ENCODE measurements at regions not wholly inside any gene's neighbourhood (a gene's known extent, or its start where the extent isn't known, plus 50 kb on each side); places are given as distances from the start of the nearest gene placed in this dataset.
A peak's percentile ranks its signal among the peaks of the same experiment; 100 is the strongest.

DNA sequence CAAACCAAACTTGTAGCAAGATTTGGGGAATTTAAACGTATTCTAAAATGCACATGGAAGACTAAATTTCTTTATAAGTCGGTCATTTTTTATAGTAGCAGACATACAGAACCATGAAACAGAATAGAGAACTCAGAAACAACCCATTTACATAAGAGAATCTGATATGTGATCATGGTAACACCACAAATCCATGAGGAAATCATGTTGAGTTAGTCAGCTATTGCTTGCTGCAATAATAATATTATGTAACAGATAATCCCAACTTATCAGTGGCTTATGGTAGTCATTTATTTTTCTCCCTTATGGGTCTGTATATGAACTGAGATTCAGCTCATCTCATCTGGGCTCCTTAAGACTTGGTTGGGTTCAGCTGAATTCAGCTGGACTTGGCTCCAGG lies 103.4 kb upstream of the SERTAD2 start:
- H3K4me3 ChIP-seq (ENCODE audit: low read length in 2 of 2): no peak overlapping the region
- DNase-seq: no peak
- H3K27me3 Mint-ChIP-seq: no peaks in the 10 kb centered on the region
- H3K27ac Mint-ChIP-seq: no peak overlapping the region
- no peak overlapping the region for H3K4me3 Mint-ChIP-seq
- no peaks in the 10 kb centered on the region for H3K36me3 ChIP-seq (ENCODE audit: insufficient read depth, low read length)
- peaks cover 0 to 4% (median 0%) of the 10 kb centered on the region in 8 donors for H3K9me3 Mint-ChIP-seq
- H3K4me1 Mint-ChIP-seq: peaks cover 1 to 6% (median 3%) of the 10 kb centered on the region in 4 donors
- no peaks in the 10 kb centered on the region for H3K36me3 Mint-ChIP-seq
- H3K27me3 ChIP-seq (ENCODE audit: insufficient read depth, low read length): no peaks in the 10 kb centered on the region
- intact Hi-C loops (cut with micrococcal nuclease): no loop called here
- POLR2A ChIA-PET (ENCODE audit: partially characterized antibody): interaction anchor here (1.9 to 2.9 kb wide), 2 partner anchors 11 to 103 kb away, joined by 5 to 11 read pairs; partner anchors contain the start of gene SERTAD2
- no peaks in the 10 kb centered on the region for H3K9me3 ChIP-seq (ENCODE audit: control insufficient read depth in 1 of 2, low read length in 2 of 2)
- CTCF ChIA-PET (ENCODE audit: partially characterized antibody): interaction anchor here (0.9 kb wide), 1 partner anchor 11 kb away, joined by 3 read pairs; no protein-coding TSS in a partner anchor
- H3K4me1 ChIP-seq (ENCODE audit: insufficient read depth, low read length): peaks cover 1% of the 10 kb centered on the region
- H3K27ac ChIP-seq (ENCODE audit: low read depth, low read length): no peak overlapping the region

DNA sequence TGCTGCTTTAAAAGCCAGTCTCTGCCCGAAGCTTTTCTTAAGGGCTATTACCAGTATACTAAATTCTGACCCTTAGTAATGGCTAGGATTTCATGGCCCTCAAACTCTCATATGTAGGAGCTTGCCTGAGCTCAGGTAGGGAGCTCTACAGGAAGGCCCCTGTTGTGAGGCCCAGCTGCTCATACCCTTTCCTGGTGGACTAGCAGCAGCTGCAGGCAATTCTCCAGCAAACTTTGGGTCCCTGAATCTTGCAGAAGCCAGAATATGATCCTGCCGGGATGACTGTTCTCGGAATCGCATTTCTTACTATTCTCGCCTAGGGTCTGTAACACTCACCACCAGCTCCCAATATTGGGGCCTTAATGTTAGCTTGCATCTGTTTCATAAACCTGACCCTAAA lies 106.4 kb upstream of the SERTAD2 start:
- Histone ChIP-seq H3K36me3 (ENCODE audit: insufficient read depth, low read length) (no peaks in the 10 kb centered on the region), H3K4me1 (ENCODE audit: insufficient read depth, low read length) (no peaks in the 10 kb centered on the region), H3K4me3 (ENCODE audit: low read length in 2 of 2) (no peak overlapping the region), H3K9me3 (ENCODE audit: control insufficient read depth in 1 of 2, low read length in 2 of 2) (no peaks in the 10 kb centered on the region), H3K27me3 (ENCODE audit: insufficient read depth, low read length) (no peaks in the 10 kb centered on the region), H3K27ac (ENCODE audit: low read depth, low read length) (no peak overlapping the region)
- ChIA-PET POLR2A (ENCODE audit: partially characterized antibody) (interaction anchor here (3.4 kb wide), 1 partner anchor 9 kb away, joined by 25 read pairs; no protein-coding TSS in a partner anchor), CTCF (ENCODE audit: partially characterized antibody) (interaction anchor here (0.8 to 6.2 kb wide), 6 partner anchors 10 to 114 kb away, joined by 3 to 44 read pairs (median 5); partner anchors contain the start of gene SERTAD2)
- DNase-seq: no peak
- no peak overlapping the region for H3K27ac Mint-ChIP-seq
- H3K4me3 Mint-ChIP-seq: no peak overlapping the region
- H3K4me1 Mint-ChIP-seq: no peaks in the 10 kb centered on the region
- H3K9me3 Mint-ChIP-seq: peaks cover 0 to 2% (median 0%) of the 10 kb centered on the region in 8 donors
- no peaks in the 10 kb centered on the region for H3K36me3 Mint-ChIP-seq
- H3K27me3 Mint-ChIP-seq: no peaks in the 10 kb centered on the region
- intact Hi-C loops (cut with micrococcal nuclease): no loop called here

DNA sequence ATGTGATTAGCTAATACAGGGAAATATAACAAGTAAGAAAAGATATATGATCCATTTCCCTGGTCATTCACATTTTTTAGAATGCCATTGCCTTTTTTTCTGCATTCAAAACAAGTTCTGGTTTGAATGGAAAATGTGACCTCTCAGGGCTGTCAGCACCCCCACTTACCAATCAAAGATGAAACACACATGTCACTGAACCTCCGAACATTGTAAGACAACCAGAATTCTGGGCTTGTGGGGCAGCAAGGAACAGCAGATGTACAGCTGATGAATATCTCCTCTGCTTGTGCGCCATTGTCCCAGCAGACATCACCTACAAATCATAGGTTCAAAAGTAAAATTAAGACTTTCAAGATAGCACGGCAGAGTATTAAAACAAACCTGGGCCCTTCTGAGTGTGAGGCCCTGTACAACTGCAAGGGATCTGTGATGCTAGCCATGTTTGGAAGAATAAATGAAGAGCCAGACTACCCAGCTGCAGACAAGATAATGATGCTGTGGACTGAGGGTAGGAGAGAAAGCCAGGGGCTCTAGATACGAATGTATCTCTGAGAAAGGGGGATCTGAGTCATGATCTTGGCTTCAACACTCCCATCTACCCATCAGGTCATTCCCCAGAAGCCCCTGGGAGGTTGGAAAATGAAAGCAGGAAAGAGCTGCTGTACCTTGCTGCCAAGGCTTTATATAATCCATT lies 108.7 kb upstream of the SERTAD2 start:
- no peaks in the 10 kb centered on the region for H3K27me3 ChIP-seq (ENCODE audit: insufficient read depth, low read length)
- H3K4me3 Mint-ChIP-seq: no peak overlapping the region
- no peaks in the 10 kb centered on the region for H3K36me3 ChIP-seq (ENCODE audit: insufficient read depth, low read length)
- H3K4me1 Mint-ChIP-seq: peaks cover 5 to 11% (median 6%) of the 10 kb centered on the region in 4 donors
- POLR2A ChIA-PET (ENCODE audit: partially characterized antibody): interaction anchor here (1.0 to 3.4 kb wide), 3 partner anchors 11 to 109 kb away, joined by 4 to 25 read pairs (median 12); partner anchors contain the start of gene SERTAD2
- CTCF ChIA-PET (ENCODE audit: partially characterized antibody): interaction anchor here (0.9 to 6.2 kb wide), 6 partner anchors 12 to 116 kb away, joined by 3 to 44 read pairs (median 3); partner anchors contain the start of gene SERTAD2
- no peaks in the 10 kb centered on the region for H3K27me3 Mint-ChIP-seq
- peaks cover 0 to under 1% of the 10 kb centered on the region in 2 donors for H3K36me3 Mint-ChIP-seq
- no peak overlapping the region for H3K27ac Mint-ChIP-seq
- no peak overlapping the region for H3K4me3 ChIP-seq (ENCODE audit: low read length in 2 of 2)
- H3K4me1 ChIP-seq (ENCODE audit: insufficient read depth, low read length): peaks cover 6% of the 10 kb centered on the region
- DNase-seq: no peak
- intact Hi-C loops (cut with micrococcal nuclease): no loop called here
- no peaks in the 10 kb centered on the region for H3K9me3 Mint-ChIP-seq
- H3K9me3 ChIP-seq (ENCODE audit: control insufficient read depth in 1 of 2, low read length in 2 of 2): no peaks in the 10 kb centered on the region
- no peak overlapping the region for H3K27ac ChIP-seq (ENCODE audit: low read depth, low read length)

DNA sequence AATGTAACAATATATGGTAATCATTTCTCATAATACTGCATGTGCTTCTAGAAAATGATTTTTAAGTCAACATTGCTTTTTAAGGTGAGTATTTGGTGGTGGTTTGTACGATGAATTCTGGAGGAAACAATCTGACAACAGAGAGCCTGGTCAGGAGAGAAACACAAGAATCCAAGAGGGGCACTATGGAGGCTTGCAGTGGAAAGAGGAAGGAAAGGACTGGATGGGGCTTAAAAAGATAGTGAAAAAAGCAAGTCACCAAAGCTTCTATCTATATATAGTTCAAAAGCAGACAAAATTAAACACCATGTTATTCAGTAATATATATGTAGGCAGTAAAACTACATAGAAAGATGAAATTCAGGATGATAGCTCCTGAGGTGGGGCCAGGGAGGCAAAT lies 109.4 kb upstream of the SERTAD2 start:
- H3K27ac Mint-ChIP-seq: peak overlapping the region in 2 of 7 donors; percentile 2 to 89
- H3K4me1 ChIP-seq (ENCODE audit: insufficient read depth, low read length): peaks cover 6% of the 10 kb centered on the region
- H3K36me3 ChIP-seq (ENCODE audit: insufficient read depth, low read length): no peaks in the 10 kb centered on the region
- H3K9me3 Mint-ChIP-seq: no peaks in the 10 kb centered on the region
- ChIA-PET POLR2A (ENCODE audit: partially characterized antibody) (interaction anchor here (0.5 to 2.7 kb wide), 3 partner anchors 12 to 186 kb away, joined by 3 to 16 read pairs (median 12); partner anchors contain the start of gene SERTAD2), CTCF (ENCODE audit: partially characterized antibody) (interaction anchor here (0.9 to 6.2 kb wide), 5 partner anchors 13 to 117 kb away, joined by 3 to 44 read pairs (median 3); partner anchors contain the start of gene SERTAD2)
- peak overlapping the region in 1 of 8 donors; percentile 50 for H3K4me3 Mint-ChIP-seq
- intact Hi-C loops (cut with micrococcal nuclease): no loop called here
- peaks cover 5 to 15% (median 9%) of the 10 kb centered on the region in 4 donors for H3K4me1 Mint-ChIP-seq
- DNase-seq: no peak
- no peak overlapping the region for H3K4me3 ChIP-seq (ENCODE audit: low read length in 2 of 2)
- no peaks in the 10 kb centered on the region for H3K27me3 ChIP-seq (ENCODE audit: insufficient read depth, low read length)
- peaks cover 0 to 3% of the 10 kb centered on the region in 2 donors for H3K36me3 Mint-ChIP-seq
- H3K27me3 Mint-ChIP-seq: no peaks in the 10 kb centered on the region
- no peak overlapping the region for H3K27ac ChIP-seq (ENCODE audit: low read depth, low read length)
- H3K9me3 ChIP-seq (ENCODE audit: control insufficient read depth in 1 of 2, low read length in 2 of 2): no peaks in the 10 kb centered on the region

DNA sequence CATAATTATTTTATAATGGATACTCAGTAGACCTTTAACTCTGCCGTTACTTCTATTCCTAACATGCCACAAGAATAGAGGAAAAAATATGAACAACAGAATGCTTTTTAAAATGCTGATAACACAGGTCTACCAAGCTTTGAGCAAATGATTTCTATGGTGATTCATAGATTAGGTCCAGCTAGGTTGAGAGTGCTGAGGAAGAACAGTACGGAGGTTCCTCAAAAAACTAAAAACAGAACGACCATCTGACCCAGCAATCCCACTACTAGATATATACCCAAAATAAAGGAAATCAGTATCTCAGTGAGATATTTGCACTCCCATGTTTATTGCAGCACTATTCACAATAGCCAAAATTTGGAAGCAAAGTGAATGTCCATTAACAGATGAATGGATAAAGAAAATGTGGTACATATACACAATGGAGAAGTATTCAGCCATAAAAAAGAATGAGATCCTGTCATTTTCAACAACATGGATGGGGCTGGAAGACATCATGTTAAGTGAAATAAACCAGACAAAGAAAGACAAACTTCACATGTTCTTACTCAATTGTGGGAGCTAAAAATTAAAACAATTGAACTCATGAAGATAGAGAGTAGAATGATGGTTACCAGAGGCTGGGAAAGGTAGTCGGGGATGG lies 111.6 kb upstream of the SERTAD2 start:
- ChIA-PET POLR2A (ENCODE audit: partially characterized antibody) (interaction anchor here (0.9 to 1.3 kb wide), 2 partner anchors 13 to 14 kb away, joined by 3 to 6 read pairs; no protein-coding TSS in a partner anchor), CTCF (ENCODE audit: partially characterized antibody) (interaction anchor here (1.0 to 6.2 kb wide), 3 partner anchors 9 to 119 kb away, joined by 3 to 44 read pairs (median 3); no protein-coding TSS in a partner anchor)
- H3K9me3 Mint-ChIP-seq: peaks cover 0 to 1% (median 0%) of the 10 kb centered on the region in 8 donors
- no peak for DNase-seq
- H3K4me3 ChIP-seq (ENCODE audit: low read length in 2 of 2): no peak overlapping the region
- no peaks in the 10 kb centered on the region for H3K27me3 Mint-ChIP-seq
- H3K36me3 ChIP-seq (ENCODE audit: insufficient read depth, low read length): no peaks in the 10 kb centered on the region
- H3K27me3 ChIP-seq (ENCODE audit: insufficient read depth, low read length): no peaks in the 10 kb centered on the region
- H3K36me3 Mint-ChIP-seq: peaks cover 0 to 3% of the 10 kb centered on the region in 2 donors
- peak overlapping the region; percentile 13 to 81 (median 30) for H3K27ac Mint-ChIP-seq
- H3K4me1 Mint-ChIP-seq: peaks cover 12 to 23% (median 13%) of the 10 kb centered on the region in 4 donors
- no peaks in the 10 kb centered on the region for H3K9me3 ChIP-seq (ENCODE audit: control insufficient read depth in 1 of 2, low read length in 2 of 2)
- no peak overlapping the region for H3K27ac ChIP-seq (ENCODE audit: low read depth, low read length)
- H3K4me1 ChIP-seq (ENCODE audit: insufficient read depth, low read length): peaks cover 14% of the 10 kb centered on the region
- peak overlapping the region in 1 of 8 donors; percentile 11 for H3K4me3 Mint-ChIP-seq
- intact Hi-C loops (cut with micrococcal nuclease): loop anchor here (5.0 kb wide), 2 partner anchors 68 to 292 kb away; partner anchors contain the start of gene CEP68

DNA sequence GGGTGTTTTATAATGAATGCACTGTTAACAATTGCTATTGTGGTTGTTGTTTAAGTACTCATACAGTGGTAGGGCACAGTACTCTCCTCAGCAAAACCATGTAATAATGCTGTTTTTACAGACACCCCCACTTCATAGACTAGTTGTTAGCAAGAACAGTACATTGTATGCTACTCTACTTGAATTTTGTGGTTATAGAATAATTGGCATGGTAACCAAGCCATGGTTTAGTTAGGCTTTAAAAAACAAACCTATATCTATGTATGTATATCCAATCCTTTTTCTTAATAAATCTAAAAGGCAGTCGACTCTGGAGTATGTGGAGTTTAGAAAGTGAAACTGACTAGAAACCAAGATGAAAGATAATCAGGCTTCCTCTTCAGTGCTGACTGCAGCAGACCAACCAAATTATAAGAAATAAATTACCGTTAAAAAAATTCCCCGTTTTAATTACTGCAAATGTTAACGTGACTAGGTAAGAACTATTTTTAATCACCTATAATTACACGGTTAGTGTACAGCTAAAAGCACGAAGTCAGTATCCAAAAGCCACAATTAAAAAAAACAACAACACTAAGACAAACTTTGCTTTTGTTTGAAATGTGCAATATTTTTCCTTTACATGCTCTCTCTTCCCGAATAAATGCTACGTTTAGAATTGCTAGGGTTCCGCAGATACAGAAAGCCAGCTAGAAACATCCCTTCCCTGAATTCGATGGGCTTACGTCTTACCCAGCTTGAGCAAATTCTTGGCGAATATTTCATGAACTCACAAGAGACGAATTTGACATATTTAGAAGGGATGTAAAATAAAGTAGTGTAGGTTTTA lies 113.3 kb upstream of the SERTAD2 start:
- POLR2A ChIA-PET (ENCODE audit: partially characterized antibody): interaction anchor here (0.9 to 5.0 kb wide), 20 partner anchors 9 to 363 kb away, joined by 3 to 71 read pairs (median 6); partner anchors contain the start of genes AFTPH, RAB1A and SERTAD2
- Histone ChIP-seq H3K4me1 (ENCODE audit: insufficient read depth, low read length) (peaks cover 14% of the 10 kb centered on the region), H3K27ac (ENCODE audit: low read depth, low read length) (peak overlapping the region; percentile 90), H3K4me3 (ENCODE audit: low read length in 2 of 2) (peak overlapping the region; percentile 47 to 72), H3K27me3 (ENCODE audit: insufficient read depth, low read length) (no peaks in the 10 kb centered on the region), H3K9me3 (ENCODE audit: control insufficient read depth in 1 of 2, low read length in 2 of 2) (no peaks in the 10 kb centered on the region), H3K36me3 (ENCODE audit: insufficient read depth, low read length) (no peaks in the 10 kb centered on the region)
- peak in 4 of 5 donors; percentile 51 to 61 (median 58) for DNase-seq
- peak overlapping the region; percentile 86 to 99 (median 94) for H3K4me3 Mint-ChIP-seq
- peaks cover 0 to 1% (median 0%) of the 10 kb centered on the region in 8 donors for H3K9me3 Mint-ChIP-seq
- H3K27ac Mint-ChIP-seq: peak overlapping the region; percentile 81 to 97 (median 96)
- H3K36me3 Mint-ChIP-seq: peaks cover 0 to 3% of the 10 kb centered on the region in 2 donors
- peaks cover 12 to 23% (median 13%) of the 10 kb centered on the region in 4 donors for H3K4me1 Mint-ChIP-seq
- H3K27me3 Mint-ChIP-seq: no peaks in the 10 kb centered on the region
- intact Hi-C loops (cut with micrococcal nuclease): loop anchor here (1.0 to 5.0 kb wide), 7 partner anchors 16 to 290 kb away; partner anchors contain the start of genes CEP68 and SERTAD2
- CTCF ChIA-PET (ENCODE audit: partially characterized antibody): interaction anchor here (0.5 to 4.0 kb wide), 19 partner anchors 10 to 181 kb away, joined by 3 to 27 read pairs (median 6); partner anchors contain the start of gene SERTAD2
